ENCODE measurements at regions not wholly inside any gene's neighbourhood (a gene's known extent, or its start where the extent isn't known, plus 50 kb on each side); places are given as distances from the start of the nearest gene placed in this dataset.

- TF ChIP-seq POLR2A (IDR thresholded peaks at IDR 0.05) (no peak), CTCF (IDR thresholded peaks at IDR 0.05) (no peak), EP300 (IDR thresholded peaks at IDR 0.05) (peak in 1 of 4 donors; percentile 40), POLR2AphosphoS5 (IDR thresholded peaks at IDR 0.05) (peak; percentile 8 to 58 (median 40))
These were observed 92.7 kb downstream of the NCOR2 start for GRCh38 chr12:124474709-124475108.
